GM12878 (cell line): ENCODE measurements at regions not wholly inside any gene's neighbourhood (a gene's known extent, or its start where the extent isn't known, plus 50 kb on each side); places are given as distances from the start of the nearest gene placed in this dataset.

Source experiments
- ATAC-seq: fragments of 200-7000 bp; cut with Tn5 transposase; 3 replicates; pipeline ENCODE4 v1.9.1; 2020; ENCODE audit warnings: mild to moderate bottlenecking, moderate library complexity
- BruUV-seq: library from RNA; stranded (reverse); fragments of 400-500 nt; replicated peaks from 2 replicates; lab custom pipeline; 2021; lab: Mats Ljungman, UMichigan
- CTCF ChIA-PET: fragments of 300-600 bp; sonication (Branson Sonifier 250); formaldehyde crosslinking; extraction: SDS; loops from one replicate; lab custom pipeline; 2021; ENCODE audit warnings: inconsistent platforms; lab: Yijun Ruan, JAX
- POLR2A ChIA-PET: fragments of 350-600 bp; formaldehyde crosslinking; extraction: SDS; loops from one replicate; lab custom pipeline; 2021; ENCODE audit warnings: inconsistent platforms; lab: Charles Lee
- RAD21 ChIA-PET: fragments of 300-600 bp; sonication (Branson Sonifier 250); formaldehyde crosslinking; loops from one replicate; lab custom pipeline; 2023; ENCODE audit warnings: antibody characterized with exemption; ENCODE audit not compliant: unreplicated experiment; lab: Charles Lee
- SMC1A ChIA-PET: fragments of 300-600 bp; sonication (Branson Sonifier 250); formaldehyde crosslinking; loops from one replicate; lab custom pipeline; 2023; ENCODE audit not compliant: unreplicated experiment, uncharacterized antibody; lab: Charles Lee
- DNase-seq: peaks from one replicate; pipeline ENCODE4 v3.0.0-alpha.2; 2011; ENCODE audit warnings: low read depth, low spot score
- FAIRE-seq: peaks from 3 replicates; lab custom pipeline; 2011; peaks lifted over from hg19 to GRCh38; lab: Jason Lieb, UNC
- H2AFZ ChIP-seq: 2 replicates; pipeline ENCODE4 v1.6.0; 2011; ENCODE audit warnings: low read depth, low read length, control low read depth; ENCODE audit not compliant: control insufficient read depth
- H3K27ac ChIP-seq: 2 replicates; pipeline ENCODE4 v1.5.1; 2011; ENCODE audit warnings: control low read depth; ENCODE audit not compliant: control insufficient read depth, insufficient read depth
- H3K27me3 ChIP-seq, 2 experiments: replicated peaks in 1 of 2; 2 replicates each; pipeline versions ENCODE4 v1.6.0 to v1.6.1; 2011; ENCODE audit warnings: low read length in 1 of 2; ENCODE audit not compliant: control insufficient read depth in 2 of 2, insufficient read depth in 2 of 2
- H3K36me3 ChIP-seq, 2 experiments: 2 replicates each; pipeline ENCODE4 v1.5.1; 2011; ENCODE audit warnings: low read length in 1 of 2; ENCODE audit not compliant: control insufficient read depth in 2 of 2, insufficient read depth in 2 of 2
- H3K4me1 ChIP-seq: 2 replicates; pipeline ENCODE4 v1.6.1; 2011; ENCODE audit warnings: mild to moderate bottlenecking, low read length, moderate library complexity, mixed read lengths; ENCODE audit not compliant: control insufficient read depth, insufficient read depth
- H3K4me2 ChIP-seq: 2 replicates; pipeline ENCODE4 v1.6.0; 2011; ENCODE audit warnings: control low read depth; ENCODE audit not compliant: control insufficient read depth, insufficient read depth
- H3K4me3 ChIP-seq: fragments of 200-600 bp; sonication (generic); 2 replicates; pipeline ENCODE4 v1.5.1; 2016
- H3K79me2 ChIP-seq: 2 replicates; pipeline ENCODE4 v1.6.0; 2011; ENCODE audit warnings: low read length; ENCODE audit not compliant: control insufficient read depth, insufficient read depth
- H3K9ac ChIP-seq: 2 replicates; pipeline ENCODE4 v1.8.0; 2011; ENCODE audit warnings: low read length, control low read depth, mixed read lengths; ENCODE audit not compliant: control insufficient read depth, insufficient read depth
- H3K9me3 ChIP-seq: replicated peaks from 3 replicates; pipeline ENCODE4 v1.5.1; 2011; ENCODE audit warnings: mild to moderate bottlenecking, low read length; ENCODE audit not compliant: control insufficient read depth, insufficient read depth
- H4K20me1 ChIP-seq: 2 replicates; pipeline ENCODE4 v1.6.0; 2011; ENCODE audit not compliant: control insufficient read depth, insufficient read depth
- CTCF ChIP-seq, 3 experiments: IDR thresholded peaks in 2 of 3; conservative IDR thresholded peaks in 1 of 3; 2 replicates each; pipeline ENCODE4 v1.5.1; 2011; ENCODE audit warnings: low read depth in 3 of 3, low read length in 3 of 3, mild to moderate bottlenecking in 3 of 3, control low read depth in 2 of 3, moderate library complexity in 2 of 3, inconsistent platforms in 1 of 3, mixed read lengths in 1 of 3; ENCODE audit not compliant: control insufficient read depth in 2 of 3, insufficient read depth in 1 of 3; ENCODE audit errors: extremely low read depth in 1 of 3
- MYB ChIP-seq: fragments of 150-350 bp; IDR thresholded peaks from 2 replicates; pipeline ENCODE4 v1.6.1; 2014; ENCODE audit warnings: mild to moderate bottlenecking, low read depth, low read length, borderline replicate concordance
- RAD51 ChIP-seq: fragments of 450-650 bp; IDR thresholded peaks from 2 replicates; pipeline ENCODE4 v1.6.1; 2016; ENCODE audit warnings: moderate library complexity, mild to moderate bottlenecking, inconsistent platforms
- SRF ChIP-seq, 2 experiments: IDR thresholded peaks; 2 replicates each; pipeline ENCODE4 v1.6.1; 2011; ENCODE audit warnings: low read depth in 2 of 2, low read length in 2 of 2, mild to moderate bottlenecking in 1 of 2, moderate library complexity in 1 of 2
- ZNF592 ChIP-seq: fragments of 450-650 bp; IDR thresholded peaks from 2 replicates; pipeline ENCODE4 v1.6.1; 2017; ENCODE audit warnings: mild to moderate bottlenecking, moderate library complexity
- WGBS: methylation state at CpG from one replicate; pipeline ENCODE4 v1.1.6; 2016; ENCODE audit warnings: low lambda C conversion rate; ENCODE audit not compliant: insufficient replicate concordance, insufficient coverage; ENCODE audit errors: missing lambda C conversion rate; 5-methylcytosine and 5-hydroxymethylcytosine counted together
- in situ Hi-C: fragments of 300-500 bp; cut with MboI; formaldehyde crosslinking; loops from 9 replicates; pipeline ENCODE4 v1.14.3; 2018; ENCODE audit warnings: mixed read lengths
- intact Hi-C: fragments of 100-400 bp; cut with micrococcal nuclease; formaldehyde crosslinking; loops from one replicate; pipeline ENCODE4 v1.14.2; 2022; ENCODE audit not compliant: unreplicated experiment

- no peak for TF ChIP-seq CTCF (IDR thresholded peaks at IDR 0.05 in 2 of 3, conservative IDR thresholded peaks at IDR 0.05 in 1 of 3; ENCODE audit: control insufficient read depth in 2 of 3, extremely low read depth in 1 of 3, insufficient read depth in 1 of 3, low read depth in 3 of 3, low read length in 3 of 3)
Observed at GRCh38 chr2:157929871-157930667, 53.9 kb upstream of the ACVR1 start (continued).

- POLR2A ChIA-PET: no interaction called here
- no peaks in the 10 kb centered on the region for H3K4me1 ChIP-seq
- intact Hi-C loops: no loop called here
- no peak overlapping the region for H2AFZ ChIP-seq
- RAD21 ChIA-PET: no interaction called here
- no peak for DNase-seq
- no TSS peak for BruUV-seq
- SMC1A ChIA-PET: no interaction called here
- no peaks in the 10 kb centered on the region for H4K20me1 ChIP-seq
- TF ChIP-seq MYB: no peak
- no peak overlapping the region for H3K4me3 ChIP-seq
- H3K4me2 ChIP-seq: no peak overlapping the region
- CTCF ChIA-PET: no interaction called here
- no peaks in the 10 kb centered on the region for H3K27me3 ChIP-seq
- no peaks in the 10 kb centered on the region for H3K79me2 ChIP-seq
- H3K36me3 ChIP-seq: no peaks in the 10 kb centered on the region
- FAIRE-seq: no peak
- in situ Hi-C loops: no loop called here
- no peak for ATAC-seq
- H3K27ac ChIP-seq: no peak overlapping the region
- H3K9ac ChIP-seq: no peak overlapping the region
- H3K9me3 ChIP-seq: no peaks in the 10 kb centered on the region
Observed at GRCh38 chr2:157928372-157928771, 52.2 kb upstream of the ACVR1 start.

- H3K79me2 ChIP-seq: no peaks in the 10 kb centered on the region
- no peak overlapping the region for H3K27ac ChIP-seq
- TF ChIP-seq RAD51 (no peak), SRF (IDR thresholded peaks at IDR 0.05; ENCODE audit: low read depth in 2 of 2, low read length in 2 of 2) (no peak), ZNF592 (no peak)
- in situ Hi-C loops: no loop called here
- no peaks in the 10 kb centered on the region for H3K36me3 ChIP-seq
- H3K9me3 ChIP-seq: no peaks in the 10 kb centered on the region
- CTCF ChIA-PET: no interaction called here
- SMC1A ChIA-PET: no interaction called here
- FAIRE-seq: no peak
- H2AFZ ChIP-seq: no peak overlapping the region
- RAD21 ChIA-PET: no interaction called here
- H3K9ac ChIP-seq: no peak overlapping the region
- no peaks in the 10 kb centered on the region for H3K4me1 ChIP-seq
- POLR2A ChIA-PET: no interaction called here
- no peak overlapping the region for H3K4me2 ChIP-seq
- no peaks in the 10 kb centered on the region for H3K27me3 ChIP-seq
- no TSS peak for BruUV-seq
- no peak overlapping the region for H3K4me3 ChIP-seq
- intact Hi-C loops: no loop called here
- ATAC-seq: no peak
- 95% methylated on average over 2 of the region's 2 CpGs for WGBS
- no peak for DNase-seq
- H4K20me1 ChIP-seq: no peaks in the 10 kb centered on the region
Observed at GRCh38 chr2:157927155-157927554, 51.0 kb upstream of the ACVR1 start.
